ENCODE measurements at regions not wholly inside any gene's neighbourhood (a gene's known extent, or its start where the extent isn't known, plus 50 kb on each side); places are given as distances from the start of the nearest gene placed in this dataset.

- ChIA-PET POLR2A (no interaction called here), CTCF (no interaction called here)
- no peaks in the 10 kb centered on the region for H4K20me1 ChIP-seq (replicated peaks; ENCODE audit: control insufficient read depth, extremely low read depth, insufficient read depth, low read length)
- H2AFZ ChIP-seq (ENCODE audit: low read depth, low read length) = no peak overlapping the region
- H3K9me3 ChIP-seq (replicated peaks; ENCODE audit: control insufficient read depth, insufficient read depth, low read length) = no peaks in the 10 kb centered on the region
- H3K36me3 ChIP-seq (ENCODE audit: control insufficient read depth in 2 of 2, extremely low read depth in 1 of 2, insufficient read depth in 2 of 2, low read length in 2 of 2) = no peaks in the 10 kb centered on the region
- no peaks in the 10 kb centered on the region for H3K27me3 ChIP-seq (ENCODE audit: control insufficient read depth in 2 of 2, insufficient read depth in 2 of 2, low read length in 2 of 2)
- TF ChIP-seq MAX (IDR thresholded peaks at IDR 0.05; ENCODE audit: insufficient read depth, insufficient read length) (no peak), FOS (IDR thresholded peaks at IDR 0.05; ENCODE audit: borderline replicate concordance, insufficient read depth, low read length) (no peak), POLR2A (IDR thresholded peaks at IDR 0.05; ENCODE audit: low read depth, low read length) (no peak), JUN (IDR thresholded peaks at IDR 0.05; ENCODE audit: borderline replicate concordance, insufficient read depth, insufficient read length, low read depth) (no peak), CTCF (IDR thresholded peaks at IDR 0.05; ENCODE audit: extremely low read depth in 1 of 2, insufficient read depth in 1 of 2, low read depth in 1 of 2, low read length in 2 of 2) (no peak), POLR2AphosphoS5 (IDR thresholded peaks at IDR 0.05; ENCODE audit: insufficient read depth, low read depth, low read length) (no peak)
- H3K9me1 ChIP-seq (replicated peaks; ENCODE audit: control insufficient read depth, extremely low read depth, insufficient read depth, low read length) = no peaks in the 10 kb centered on the region
- BruUV-seq (replicated peaks) = no TSS peak
- no peaks in the 10 kb centered on the region for H3K79me2 ChIP-seq (ENCODE audit: control insufficient read depth, insufficient read depth, low read length)
- H3K4me1 ChIP-seq (ENCODE audit: control insufficient read depth, extremely low read depth, insufficient read depth, low read length) = no peaks in the 10 kb centered on the region
- H3K9ac ChIP-seq (replicated peaks; ENCODE audit: extremely low read depth, insufficient read depth, low read length) = no peak overlapping the region
- intact Hi-C loops (cut with micrococcal nuclease) (no loop called here), dilution Hi-C loops (cut with MboI; ENCODE audit: extremely low pct_ligation_motif_present, low sequenced_read_pairs) (no loop called here)
- DNase-seq (ENCODE audit: low read depth, low spot score) (no peak), FAIRE-seq (no peak)
- no peak overlapping the region for H3K4me3 ChIP-seq (replicated peaks in 1 of 3; ENCODE audit: insufficient read depth in 1 of 3, low read depth in 1 of 3, low read length in 3 of 3)
- H3K27ac ChIP-seq (ENCODE audit: insufficient read depth, low read depth, low read length) = no peak overlapping the region
- H3K4me2 ChIP-seq (ENCODE audit: insufficient read depth, low read length) = no peak overlapping the region
Observed at GRCh38 chr13:63209330-63210017, 1793.8 kb upstream of the PCDH20 start.

Data from endothelial cell of umbilical vein (primary cell).